IMR-90 (cell line): ENCODE measurements at regions not wholly inside any gene's neighbourhood (a gene's known extent, or its start where the extent isn't known, plus 50 kb on each side); places are given as distances from the start of the nearest gene placed in this dataset.

Experiments used
- ATAC-seq: fragments of 200-7000 bp; cut with Tn5 transposase; 2 replicates; pipeline ENCODE4 v1.9.1; 2020; ENCODE audit warnings: low read depth, mild to moderate bottlenecking, moderate library complexity
- BruUV-seq: library from RNA; stranded (reverse); fragments of 400-500 nt; replicated peaks from 2 replicates; lab custom pipeline; 2021; lab: Mats Ljungman, UMichigan
- CTCF ChIA-PET: fragments of 300-600 bp; formaldehyde crosslinking; extraction: SDS; loops from one replicate; lab custom pipeline; 2021; ENCODE audit warnings: antibody characterized with exemption; lab: Yijun Ruan, JAX
- POLR2A ChIA-PET: fragments of 300-600 bp; sonication (Branson Sonifier 250); formaldehyde crosslinking; loops from one replicate; lab custom pipeline; 2022; ENCODE audit warnings: antibody characterized with exemption; ENCODE audit not compliant: unreplicated experiment; lab: Charles Lee
- DNase-seq: peaks from one replicate; pipeline ENCODE4 v3.0.0; 2013
- H2AFZ ChIP-seq: replicated peaks from 2 replicates; pipeline ENCODE3; 2013; ENCODE audit warnings: low read length, mild to moderate bottlenecking; ENCODE audit not compliant: poor library complexity
- H2AK5ac ChIP-seq: 2 replicates; pipeline ENCODE4 v1.6.1; 2013; ENCODE audit warnings: low read depth, low read length, inconsistent platforms
- H2AK9ac ChIP-seq: replicated peaks from 2 replicates; pipeline ENCODE3; 2013; ENCODE audit warnings: mild to moderate bottlenecking, low read depth, low read length, moderate library complexity; ENCODE audit not compliant: poor library complexity
- H2BK120ac ChIP-seq: 2 replicates; pipeline ENCODE4 v1.6.1; 2013; ENCODE audit warnings: low read depth, low read length, inconsistent platforms
- H2BK15ac ChIP-seq: 3 replicates; pipeline ENCODE4 v1.6.1; 2013; ENCODE audit warnings: low read depth, low read length, inconsistent platforms
- H2BK20ac ChIP-seq: 2 replicates; pipeline ENCODE4 v1.6.1; 2013; ENCODE audit warnings: low read depth, mild to moderate bottlenecking, inconsistent platforms, low read length, moderate library complexity
- H2BK5ac ChIP-seq: 2 replicates; pipeline ENCODE4 v1.6.1; 2013; ENCODE audit warnings: mild to moderate bottlenecking, low read depth, low read length, inconsistent platforms; ENCODE audit not compliant: poor library complexity, severe bottlenecking
- H3K14ac ChIP-seq: replicated peaks from 2 replicates; pipeline ENCODE4 v1.6.1; 2013; ENCODE audit warnings: low read depth, low read length, inconsistent platforms
- H3K18ac ChIP-seq: 2 replicates; pipeline ENCODE4 v1.6.1; 2013; ENCODE audit warnings: low read depth, low read length, control low read depth
- H3K23ac ChIP-seq: 2 replicates; pipeline ENCODE4 v1.6.1; 2013; ENCODE audit warnings: low read depth, low read length, inconsistent platforms
- H3K27ac ChIP-seq: 2 replicates; pipeline ENCODE4 v1.5.1; 2013; ENCODE audit warnings: mild to moderate bottlenecking, control low read depth, low read length; ENCODE audit not compliant: insufficient read depth
- H3K27me3 ChIP-seq: 2 replicates; pipeline ENCODE4 v1.6.1; 2013; ENCODE audit warnings: low read length; ENCODE audit not compliant: control insufficient read depth, insufficient read depth
- H3K36me3 ChIP-seq: 2 replicates; pipeline ENCODE4 v1.6.1; 2013; ENCODE audit warnings: low read length, mixed read lengths; ENCODE audit not compliant: control insufficient read depth, insufficient read depth
- H3K4ac ChIP-seq: 2 replicates; pipeline ENCODE4 v1.6.1; 2013; ENCODE audit warnings: low read depth, low read length, inconsistent platforms
- H3K4me1 ChIP-seq: 2 replicates; pipeline ENCODE4 v1.6.1; 2013; ENCODE audit warnings: low read length, mixed read lengths; ENCODE audit not compliant: control insufficient read depth, insufficient read depth
- H3K4me2 ChIP-seq: 2 replicates; pipeline ENCODE4 v1.6.1; 2013; ENCODE audit warnings: low read depth, mild to moderate bottlenecking, control low read depth, low read length, moderate library complexity
- H3K4me3 ChIP-seq: 2 replicates; pipeline ENCODE4 v1.5.1; 2013; ENCODE audit warnings: low read depth, mild to moderate bottlenecking, control low read depth, low read length, moderate library complexity; ENCODE audit not compliant: insufficient read depth
- H3K56ac ChIP-seq: 2 replicates; pipeline ENCODE4 v1.6.1; 2013; ENCODE audit warnings: low read length, inconsistent platforms; ENCODE audit not compliant: insufficient read depth; ENCODE audit errors: extremely low read depth
- H3K79me1 ChIP-seq, 2 experiments: 2 replicates each; pipeline ENCODE4 v1.6.1; 2013; ENCODE audit warnings: low read length in 2 of 2, inconsistent platforms in 1 of 2, low read depth in 1 of 2
- H3K9ac ChIP-seq: 2 replicates; pipeline ENCODE4 v1.6.1; 2013; ENCODE audit warnings: low read depth, low read length, control low read depth
- H3K9me1 ChIP-seq: 2 replicates; pipeline ENCODE4 v1.6.1; 2013; ENCODE audit warnings: low read length, inconsistent platforms; ENCODE audit not compliant: insufficient read depth
- H3K9me3 ChIP-seq: 2 replicates; pipeline ENCODE4 v1.6.1; 2013; ENCODE audit warnings: low read length; ENCODE audit not compliant: control insufficient read depth, insufficient read depth
- H4K20me1 ChIP-seq: 2 replicates; pipeline ENCODE4 v1.6.1; 2013; ENCODE audit warnings: low read length, inconsistent platforms; ENCODE audit not compliant: insufficient read depth
- H4K5ac ChIP-seq: 2 replicates; pipeline ENCODE4 v1.6.1; 2013; ENCODE audit warnings: mild to moderate bottlenecking, low read depth, low read length, control low read depth
- H4K8ac ChIP-seq, 2 experiments: 2 replicates each; pipeline ENCODE4 v1.6.1; 2013; ENCODE audit warnings: low read depth in 2 of 2, low read length in 2 of 2, control low read depth in 1 of 2, inconsistent platforms in 1 of 2
- H4K91ac ChIP-seq: 2 replicates; pipeline ENCODE4 v1.6.1; 2013; ENCODE audit warnings: low read depth, low read length, inconsistent platforms; ENCODE audit not compliant: insufficient read depth
- BHLHE40 ChIP-seq: fragments of 150-350 bp; IDR thresholded peaks from 2 replicates; pipeline ENCODE4 v1.6.1; 2016; ENCODE audit warnings: mild to moderate bottlenecking, low read depth, low read length
- MAFK ChIP-seq: IDR thresholded peaks from 2 replicates; pipeline ENCODE4 v1.6.1; 2012; ENCODE audit warnings: low read depth, low read length, improper control_type of control experiment
- MAZ ChIP-seq: IDR thresholded peaks from 2 replicates; pipeline ENCODE4 v1.6.1; 2012; ENCODE audit warnings: low read depth, mild to moderate bottlenecking, low read length, improper control_type of control experiment, moderate library complexity, borderline replicate concordance
- RAD21 ChIP-seq: IDR thresholded peaks from 2 replicates; pipeline ENCODE4 v1.6.1; 2012; ENCODE audit warnings: low read length, improper control_type of control experiment
- RCOR1 ChIP-seq: IDR thresholded peaks from 2 replicates; pipeline ENCODE4 v1.6.1; 2012; ENCODE audit warnings: mild to moderate bottlenecking, low read length, improper control_type of control experiment; ENCODE audit not compliant: insufficient replicate concordance
- dilution Hi-C: fragments of 300-500 bp; cut with HindIII; formaldehyde crosslinking; loops from one replicate; pipeline ENCODE4 v1.14.3; 2018; ENCODE audit warnings: low sequenced_read_pairs; ENCODE audit not compliant: unreplicated experiment
- in situ Hi-C: fragments of 300-500 bp; cut with MboI; formaldehyde crosslinking; loops from 3 replicates; pipeline ENCODE4 v1.14.3; 2019; ENCODE audit warnings: low sequenced_read_pairs, inconsistent platforms, mixed read lengths
- intact Hi-C: fragments of 100-400 bp; cut with micrococcal nuclease; formaldehyde crosslinking; loops from 2 replicates; pipeline ENCODE4 v1.10.0; 2022

DNA sequence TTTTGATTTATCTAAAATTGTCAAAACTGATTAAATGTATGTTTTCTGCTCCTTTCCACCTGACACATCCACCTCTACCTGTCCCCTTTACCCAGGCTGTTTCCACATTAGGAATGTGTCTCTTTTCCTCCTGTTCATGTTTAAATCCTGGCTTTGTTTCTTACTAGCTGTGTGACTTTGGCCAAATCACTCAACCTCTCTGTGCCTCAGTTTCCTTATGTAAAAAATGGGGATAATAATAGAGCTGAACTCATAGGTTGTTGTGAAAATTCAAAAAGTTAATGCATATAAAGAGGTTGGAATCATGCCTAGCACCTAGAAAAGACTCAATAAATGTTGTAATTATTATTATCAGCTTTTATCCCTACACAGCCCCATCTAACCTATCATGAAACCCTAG is 136.8 kb downstream of the NXPE2 start:
- Histone ChIP-seq H3K4ac (no peak overlapping the region), H3K14ac (no peak overlapping the region), H3K18ac (no peak overlapping the region), H4K5ac (no peak overlapping the region), H4K20me1 (no peaks in the 10 kb centered on the region), H4K8ac (no peak overlapping the region), H2BK5ac (no peak overlapping the region), H3K4me1 (no peaks in the 10 kb centered on the region), H3K23ac (no peak overlapping the region), H3K79me1 (no peaks in the 10 kb centered on the region), H3K4me3 (no peak overlapping the region), H3K9ac (no peak overlapping the region), H2BK20ac (no peak overlapping the region), H3K56ac (no peak overlapping the region), H3K36me3 (no peaks in the 10 kb centered on the region), H4K91ac (no peak overlapping the region), H2BK15ac (no peak overlapping the region), H3K9me1 (no peaks in the 10 kb centered on the region), H2AK5ac (no peak overlapping the region), H3K4me2 (no peak overlapping the region), H3K9me3 (no peaks in the 10 kb centered on the region; the same call in 1 of the 2 replicates), H2AK9ac (no peak overlapping the region), H3K27me3 (no peaks in the 10 kb centered on the region), H2BK120ac (no peak overlapping the region), H2AFZ (no peak overlapping the region), H3K27ac (no peak overlapping the region)
- BruUV-seq = no TSS peak
- CTCF ChIA-PET = no interaction called here
- ATAC-seq (no peak), DNase-seq (no peak)
- intact Hi-C loops (no loop called here), in situ Hi-C loops (no loop called here), dilution Hi-C loops (no loop called here)
- POLR2A ChIA-PET = no interaction called here
- no peak for TF ChIP-seq MAZ
- no peak for TF ChIP-seq RAD21
- TF ChIP-seq BHLHE40 = no peak
- TF ChIP-seq MAFK = no peak
- no peak for TF ChIP-seq RCOR1
